ENCODE measurements at regions not wholly inside any gene's neighbourhood (a gene's known extent, or its start where the extent isn't known, plus 50 kb on each side); places are given as distances from the start of the nearest gene placed in this dataset.

GRCh38 chr13:34591129-34591528 is 350.9 kb upstream of the NBEA start:
- no peak for DNase-seq (ENCODE audit: low read depth, low spot score)
- BruUV-seq (replicated peaks) = no TSS peak
- intact Hi-C loops (cut with micrococcal nuclease) = no loop called here
- Histone ChIP-seq H4K20me1 (ENCODE audit: insufficient read depth) (no peaks in the 10 kb centered on the region), H3K4me3 (replicated peaks in 1 of 2; ENCODE audit: low read depth in 1 of 2, low read length in 2 of 2) (no peak overlapping the region), H3K4me2 (ENCODE audit: low read length) (no peak overlapping the region), H3K36me3 (ENCODE audit: control insufficient read depth in 1 of 2, insufficient read depth in 2 of 2, low read length in 2 of 2) (no peaks in the 10 kb centered on the region), H3K27me3 (ENCODE audit: insufficient read depth, low read length) (no peaks in the 10 kb centered on the region), H3K9me3 (ENCODE audit: control insufficient read depth in 1 of 2, insufficient read depth in 1 of 2, low read depth in 1 of 2, low read length in 2 of 2) (no peaks in the 10 kb centered on the region), H3K9ac (ENCODE audit: low read length) (no peak overlapping the region), H2AFZ (ENCODE audit: low read depth, low read length, poor library complexity, severe bottlenecking) (no peak overlapping the region), H3K4me1 (ENCODE audit: control insufficient read depth in 1 of 2, insufficient read depth in 2 of 2, low read length in 2 of 2) (no peaks in the 10 kb centered on the region), H3K27ac (ENCODE audit: low read depth, low read length) (no peak overlapping the region), H3K79me2 (ENCODE audit: insufficient read depth, low read length) (no peaks in the 10 kb centered on the region), H3K9me2 (ENCODE audit: insufficient read depth) (no peaks in the 10 kb centered on the region)
- ChIA-PET CTCF (no interaction called here), POLR2A (no interaction called here), RAD21 (ENCODE audit: low non-redundant PET in 1 of 2, low total read pairs in 2 of 2, uncharacterized antibody in 2 of 2, unreplicated experiment in 2 of 2) (no interaction called here)
- TF ChIP-seq ZBTB33 (IDR thresholded peaks at IDR 0.05; ENCODE audit: extremely low read depth, insufficient replicate concordance, low read length) (no peak), EGR1 (IDR thresholded peaks at IDR 0.05; ENCODE audit: low read depth) (no peak), JUND (IDR thresholded peaks at IDR 0.05) (no peak), SRF (IDR thresholded peaks at IDR 0.05; ENCODE audit: low read depth) (no peak), SIN3A (IDR thresholded peaks at IDR 0.05; ENCODE audit: low read depth) (no peak), SP1 (IDR thresholded peaks at IDR 0.05; ENCODE audit: low read depth) (no peak), CEBPB (IDR thresholded peaks at IDR 0.05; ENCODE audit: low read depth) (no peak), EZH2phosphoT487 (IDR thresholded peaks at IDR 0.05; ENCODE audit: borderline replicate concordance) (no peak), MAX (IDR thresholded peaks at IDR 0.05) (no peak), RAD21 (IDR thresholded peaks at IDR 0.05; ENCODE audit: low read depth) (no peak), POLR2A (IDR thresholded peaks at IDR 0.05; ENCODE audit: borderline replicate concordance, extremely low read depth, insufficient read depth, insufficient read length) (no peak), FOSL1 (IDR thresholded peaks at IDR 0.05; ENCODE audit: low read depth) (no peak), EZH2 (IDR thresholded peaks at IDR 0.05) (no peak), YY1 (IDR thresholded peaks at IDR 0.05; ENCODE audit: extremely low read depth, insufficient replicate concordance, low read depth, low read length) (no peak), CBX3 (IDR thresholded peaks at IDR 0.05; ENCODE audit: low read depth) (no peak), ZFX (IDR thresholded peaks at IDR 0.05) (no peak), ELF1 (IDR thresholded peaks at IDR 0.05; ENCODE audit: borderline replicate concordance, low read depth) (no peak), ZNF274 (IDR thresholded peaks at IDR 0.05; ENCODE audit: low read depth, low read length) (no peak)
- TF ChIP-seq, protein P1, sequence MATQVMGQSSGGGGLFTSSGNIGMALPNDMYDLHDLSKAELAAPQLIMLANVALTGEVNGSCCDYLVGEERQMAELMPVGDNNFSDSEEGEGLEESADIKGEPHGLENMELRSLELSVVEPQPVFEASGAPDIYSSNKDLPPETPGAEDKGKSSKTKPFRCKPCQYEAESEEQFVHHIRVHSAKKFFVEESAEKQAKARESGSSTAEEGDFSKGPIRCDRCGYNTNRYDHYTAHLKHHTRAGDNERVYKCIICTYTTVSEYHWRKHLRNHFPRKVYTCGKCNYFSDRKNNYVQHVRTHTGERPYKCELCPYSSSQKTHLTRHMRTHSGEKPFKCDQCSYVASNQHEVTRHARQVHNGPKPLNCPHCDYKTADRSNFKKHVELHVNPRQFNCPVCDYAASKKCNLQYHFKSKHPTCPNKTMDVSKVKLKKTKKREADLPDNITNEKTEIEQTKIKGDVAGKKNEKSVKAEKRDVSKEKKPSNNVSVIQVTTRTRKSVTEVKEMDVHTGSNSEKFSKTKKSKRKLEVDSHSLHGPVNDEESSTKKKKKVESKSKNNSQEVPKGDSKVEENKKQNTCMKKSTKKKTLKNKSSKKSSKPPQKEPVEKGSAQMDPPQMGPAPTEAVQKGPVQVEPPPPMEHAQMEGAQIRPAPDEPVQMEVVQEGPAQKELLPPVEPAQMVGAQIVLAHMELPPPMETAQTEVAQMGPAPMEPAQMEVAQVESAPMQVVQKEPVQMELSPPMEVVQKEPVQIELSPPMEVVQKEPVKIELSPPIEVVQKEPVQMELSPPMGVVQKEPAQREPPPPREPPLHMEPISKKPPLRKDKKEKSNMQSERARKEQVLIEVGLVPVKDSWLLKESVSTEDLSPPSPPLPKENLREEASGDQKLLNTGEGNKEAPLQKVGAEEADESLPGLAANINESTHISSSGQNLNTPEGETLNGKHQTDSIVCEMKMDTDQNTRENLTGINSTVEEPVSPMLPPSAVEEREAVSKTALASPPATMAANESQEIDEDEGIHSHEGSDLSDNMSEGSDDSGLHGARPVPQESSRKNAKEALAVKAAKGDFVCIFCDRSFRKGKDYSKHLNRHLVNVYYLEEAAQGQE (IDR thresholded peaks at IDR 0.05; ENCODE audit: low read depth) = no peak
- TF ChIP-seq, protein P2, sequence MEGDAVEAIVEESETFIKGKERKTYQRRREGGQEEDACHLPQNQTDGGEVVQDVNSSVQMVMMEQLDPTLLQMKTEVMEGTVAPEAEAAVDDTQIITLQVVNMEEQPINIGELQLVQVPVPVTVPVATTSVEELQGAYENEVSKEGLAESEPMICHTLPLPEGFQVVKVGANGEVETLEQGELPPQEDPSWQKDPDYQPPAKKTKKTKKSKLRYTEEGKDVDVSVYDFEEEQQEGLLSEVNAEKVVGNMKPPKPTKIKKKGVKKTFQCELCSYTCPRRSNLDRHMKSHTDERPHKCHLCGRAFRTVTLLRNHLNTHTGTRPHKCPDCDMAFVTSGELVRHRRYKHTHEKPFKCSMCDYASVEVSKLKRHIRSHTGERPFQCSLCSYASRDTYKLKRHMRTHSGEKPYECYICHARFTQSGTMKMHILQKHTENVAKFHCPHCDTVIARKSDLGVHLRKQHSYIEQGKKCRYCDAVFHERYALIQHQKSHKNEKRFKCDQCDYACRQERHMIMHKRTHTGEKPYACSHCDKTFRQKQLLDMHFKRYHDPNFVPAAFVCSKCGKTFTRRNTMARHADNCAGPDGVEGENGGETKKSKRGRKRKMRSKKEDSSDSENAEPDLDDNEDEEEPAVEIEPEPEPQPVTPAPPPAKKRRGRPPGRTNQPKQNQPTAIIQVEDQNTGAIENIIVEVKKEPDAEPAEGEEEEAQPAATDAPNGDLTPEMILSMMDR (IDR thresholded peaks at IDR 0.05 in 2 of 3, conservative IDR thresholded peaks at IDR 0.05 in 1 of 3; ENCODE audit: borderline replicate concordance in 1 of 3, insufficient read depth in 1 of 3, low read depth in 2 of 3, low read length in 2 of 3) = no peak
- ATAC-seq = no peak
